B cell (primary cell): ENCODE measurements at regions not wholly inside any gene's neighbourhood (a gene's known extent, or its start where the extent isn't known, plus 50 kb on each side); places are given as distances from the start of the nearest gene placed in this dataset.

Source experiments
- EZH2 ChIP-seq: IDR thresholded peaks from 2 replicates; pipeline ENCODE4 v1.6.1; 2012; ENCODE audit warnings: borderline replicate concordance, low read depth, mild to moderate bottlenecking, moderate library complexity, low read length; ENCODE audit not compliant: insufficient read depth, poor library complexity, severe bottlenecking
- TF ChIP-seq, protein P1 (sequence below): fragments of 200-600 bp; IDR thresholded peaks from one replicate; pipeline ENCODE4 v1.8.0; 2022; ENCODE audit warnings: antibody characterized with exemption, mild to moderate bottlenecking

DNA sequence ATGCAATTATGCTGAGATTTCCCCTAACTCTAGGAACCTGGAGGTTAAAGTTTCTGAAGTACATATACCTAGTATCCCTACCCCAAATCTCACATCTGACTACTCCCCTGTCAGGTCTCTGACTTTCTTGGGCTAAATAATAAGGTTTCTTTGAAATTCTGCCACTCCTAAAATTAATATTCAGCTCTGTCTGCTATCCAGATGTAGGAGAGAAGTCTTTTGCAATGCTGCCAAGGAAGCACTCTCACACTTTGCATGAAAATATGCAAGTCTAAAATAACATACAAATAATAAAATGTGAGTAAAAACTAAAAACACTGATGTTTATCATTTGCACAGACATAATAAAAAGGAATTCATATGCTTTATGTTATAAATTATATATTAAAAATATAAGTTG, 196.9 kb upstream of the LRFN5 start:
- TF ChIP-seq, protein P1, sequence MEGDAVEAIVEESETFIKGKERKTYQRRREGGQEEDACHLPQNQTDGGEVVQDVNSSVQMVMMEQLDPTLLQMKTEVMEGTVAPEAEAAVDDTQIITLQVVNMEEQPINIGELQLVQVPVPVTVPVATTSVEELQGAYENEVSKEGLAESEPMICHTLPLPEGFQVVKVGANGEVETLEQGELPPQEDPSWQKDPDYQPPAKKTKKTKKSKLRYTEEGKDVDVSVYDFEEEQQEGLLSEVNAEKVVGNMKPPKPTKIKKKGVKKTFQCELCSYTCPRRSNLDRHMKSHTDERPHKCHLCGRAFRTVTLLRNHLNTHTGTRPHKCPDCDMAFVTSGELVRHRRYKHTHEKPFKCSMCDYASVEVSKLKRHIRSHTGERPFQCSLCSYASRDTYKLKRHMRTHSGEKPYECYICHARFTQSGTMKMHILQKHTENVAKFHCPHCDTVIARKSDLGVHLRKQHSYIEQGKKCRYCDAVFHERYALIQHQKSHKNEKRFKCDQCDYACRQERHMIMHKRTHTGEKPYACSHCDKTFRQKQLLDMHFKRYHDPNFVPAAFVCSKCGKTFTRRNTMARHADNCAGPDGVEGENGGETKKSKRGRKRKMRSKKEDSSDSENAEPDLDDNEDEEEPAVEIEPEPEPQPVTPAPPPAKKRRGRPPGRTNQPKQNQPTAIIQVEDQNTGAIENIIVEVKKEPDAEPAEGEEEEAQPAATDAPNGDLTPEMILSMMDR = no peak
- TF ChIP-seq EZH2 = no peak
